HG03432 (cell line): ENCODE measurements at regions not wholly inside any gene's neighbourhood (a gene's known extent, or its start where the extent isn't known, plus 50 kb on each side); places are given as distances from the start of the nearest gene placed in this dataset.

Experiments
- ATAC-seq: cut with Tn5 transposase; IDR thresholded peaks from one replicate; pipeline ENCODE4 v1.9.1; 2021; ENCODE audit warnings: mild to moderate bottlenecking, moderate library complexity; ENCODE audit not compliant: unreplicated experiment

DNA sequence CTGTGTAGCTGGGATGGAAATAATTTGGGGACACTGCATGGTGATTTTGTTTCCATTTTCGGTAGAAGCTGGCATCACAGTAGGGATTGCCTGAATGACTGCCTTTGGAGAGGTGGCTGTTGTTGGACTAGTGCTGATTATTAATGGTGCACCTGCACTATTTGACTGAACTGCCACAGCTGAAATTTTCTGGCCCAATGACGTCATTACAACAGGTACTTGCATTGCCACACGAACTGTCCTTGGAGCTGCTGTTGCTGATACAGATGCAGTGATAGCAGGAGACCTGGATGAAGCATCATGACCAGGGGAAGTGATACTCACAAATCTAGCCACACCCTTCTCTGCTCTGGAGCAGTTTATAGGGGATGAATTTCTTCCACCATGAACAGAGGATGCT lies 95.6 kb upstream of the FOXC1 start:
- no peak for ATAC-seq

- no peak for ATAC-seq
Measured at GRCh38 chr6:1515280-1515679, 94.4 kb upstream of the FOXC1 start.

DNA sequence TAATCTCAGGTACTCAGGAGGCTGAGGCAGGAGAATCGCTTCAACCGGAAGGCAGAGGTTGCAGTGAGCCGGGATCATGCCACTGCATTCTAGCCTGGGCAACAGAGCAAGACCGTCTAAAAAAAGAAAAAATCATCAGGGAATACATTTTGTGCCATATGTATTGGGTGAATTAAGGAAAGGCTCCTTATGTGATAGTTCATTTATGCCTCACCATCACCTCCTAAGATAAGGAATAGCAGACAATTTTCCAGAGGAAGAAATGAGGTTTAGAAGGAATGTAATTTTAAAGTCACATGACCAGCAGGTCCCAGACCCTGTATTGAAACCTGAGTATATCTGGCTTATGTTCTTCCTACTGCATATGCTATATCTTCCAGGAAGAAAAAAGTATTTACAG lies 93.9 kb upstream of the FOXC1 start:
- ATAC-seq, result no peak

GRCh38 chr6:1516742-1517520 lies 92.8 kb upstream of the FOXC1 start:
- no peak for ATAC-seq

- ATAC-seq, result no peak
Measured at GRCh38 chr6:1518855-1519254, 90.9 kb upstream of the FOXC1 start.

DNA sequence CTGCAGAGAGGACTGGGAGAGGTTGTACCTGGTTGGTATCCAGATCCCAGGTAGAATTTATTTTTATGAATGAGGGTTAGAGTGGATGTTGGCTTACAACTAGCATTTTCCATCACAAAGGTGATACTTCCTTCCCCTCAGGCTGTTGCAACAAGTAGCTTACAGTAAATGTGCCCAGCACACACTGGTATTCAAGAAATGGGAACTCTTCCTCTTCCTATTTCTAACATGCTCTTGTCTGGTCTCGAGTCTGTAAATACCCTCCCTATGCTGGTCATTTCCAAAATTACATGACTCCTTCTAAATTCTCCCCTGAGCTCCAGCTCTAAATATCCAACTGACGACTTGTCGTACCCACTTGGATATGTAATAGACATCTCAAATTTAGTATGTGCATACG lies 90.1 kb upstream of the FOXC1 start:
- no peak for ATAC-seq

GRCh38 chr6:1522779-1523178 lies 86.9 kb upstream of the FOXC1 start:
- no peak for ATAC-seq

GRCh38 chr6:1524040-1524480 lies 85.7 kb upstream of the FOXC1 start:
- no peak for ATAC-seq

DNA sequence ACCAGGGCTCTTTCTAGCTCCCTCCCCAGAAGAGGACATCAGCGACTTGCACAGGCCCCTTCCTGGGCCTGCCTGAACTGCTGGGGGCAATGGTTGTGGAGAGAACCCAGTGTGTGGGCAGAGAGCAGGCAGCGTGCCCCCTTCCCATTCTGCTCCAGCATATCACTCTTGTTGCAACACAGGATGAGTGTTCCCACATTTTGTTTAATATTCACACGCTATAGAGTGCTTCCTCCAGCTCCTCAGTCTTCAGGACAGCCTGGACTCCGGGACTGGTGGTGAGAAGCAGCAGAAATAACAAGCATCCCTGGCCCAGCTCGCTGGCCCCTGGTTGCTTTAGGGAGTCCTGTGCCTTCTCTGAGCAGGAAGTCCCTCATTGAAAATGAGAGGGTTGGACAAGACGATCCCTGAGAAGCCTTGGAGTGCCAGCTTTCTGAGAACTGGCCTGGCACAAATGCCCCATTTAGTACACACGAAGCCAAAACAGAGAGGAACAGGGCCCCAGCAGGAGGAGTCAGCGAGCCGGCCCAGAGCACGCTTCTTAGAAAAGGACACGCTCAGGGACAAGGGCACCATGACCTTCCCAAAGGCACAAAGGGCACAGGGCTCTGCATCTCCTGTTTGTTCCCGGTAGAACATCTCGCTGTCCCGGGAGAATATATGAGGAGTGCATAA lies 84.2 kb upstream of the FOXC1 start:
- no peak for ATAC-seq

GRCh38 chr6:1526398-1527072 lies 83.2 kb upstream of the FOXC1 start:
- no peak for ATAC-seq

DNA sequence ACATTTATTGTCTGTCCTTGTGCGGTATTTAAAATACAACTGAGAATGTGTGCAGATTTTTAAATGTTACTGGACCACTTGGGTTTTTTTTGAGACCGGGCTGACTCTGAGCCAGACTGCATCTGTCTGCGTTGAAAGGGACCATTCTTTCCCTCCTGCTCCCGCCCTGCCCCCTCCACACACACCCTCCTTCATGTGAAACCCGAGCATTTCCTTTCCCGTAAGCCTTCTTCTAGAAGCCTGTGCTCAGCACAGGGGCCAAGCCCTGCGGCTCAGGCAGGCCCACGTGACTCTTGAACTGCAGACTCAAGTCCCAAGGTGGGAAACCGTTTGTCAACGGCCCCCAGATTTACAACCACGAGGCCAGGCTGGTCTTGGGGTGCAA lies 82.7 kb upstream of the FOXC1 start:
- ATAC-seq, result peak; percentile 71

GRCh38 chr6:1535295-1535694 lies 74.4 kb upstream of the FOXC1 start:
- no peak for ATAC-seq

DNA sequence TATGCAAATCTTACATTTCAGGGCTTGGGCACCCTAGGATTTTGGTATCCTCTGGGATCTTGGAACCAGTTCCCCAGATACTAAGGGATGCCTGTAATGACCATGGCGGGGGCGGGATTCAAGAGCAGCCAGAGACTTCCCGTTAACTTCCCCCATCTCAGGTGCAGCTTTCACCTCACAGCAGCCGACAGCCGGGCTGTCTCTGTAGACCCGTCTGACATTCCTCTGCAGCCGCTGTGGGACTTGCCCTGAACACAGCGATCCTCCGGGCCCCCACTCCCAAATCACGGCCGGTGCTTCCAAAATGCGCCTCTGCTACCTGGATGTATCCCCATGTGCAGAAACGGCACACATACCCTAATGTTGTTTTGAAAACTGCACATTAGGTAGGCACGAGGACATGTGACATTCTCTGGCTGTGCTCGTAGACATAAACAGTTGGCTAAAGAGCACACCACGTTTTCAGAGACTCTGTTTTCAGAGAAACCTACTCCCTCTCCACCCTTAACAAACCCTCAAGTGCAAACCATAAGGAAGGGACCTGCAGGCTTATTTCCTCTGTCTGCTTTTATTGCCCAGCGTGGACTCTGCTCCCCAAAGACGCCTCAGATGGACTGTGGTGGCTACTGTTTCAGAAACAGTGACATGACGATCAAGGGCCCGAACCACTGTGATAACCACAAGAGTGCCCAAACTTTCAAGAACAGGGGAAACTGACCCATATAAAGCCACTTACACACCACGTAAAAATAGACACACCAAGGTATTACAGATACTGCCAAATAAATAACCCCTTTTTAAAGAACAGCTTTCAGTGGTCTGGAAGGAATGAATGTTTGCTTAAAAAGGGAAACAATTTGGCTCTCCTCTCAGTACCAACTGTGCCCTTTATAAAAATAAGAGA lies 72.9 kb upstream of the FOXC1 start:
- no peak for ATAC-seq

- ATAC-seq, result no peak
Measured at GRCh38 chr6:1538369-1538768, 71.3 kb upstream of the FOXC1 start.

- no peak for ATAC-seq
Measured at GRCh38 chr6:1538810-1539478, 70.8 kb upstream of the FOXC1 start.

GRCh38 chr6:1540864-1541521 lies 68.7 kb upstream of the FOXC1 start:
- ATAC-seq, result no peak

GRCh38 chr6:1542335-1542734 lies 67.4 kb upstream of the FOXC1 start:
- ATAC-seq, result no peak

- no peak for ATAC-seq
Measured at GRCh38 chr6:1542764-1543163, 67.0 kb upstream of the FOXC1 start.

- no peak for ATAC-seq
Measured at GRCh38 chr6:1544000-1544399, 65.7 kb upstream of the FOXC1 start.

- ATAC-seq, result no peak
Measured at GRCh38 chr6:1544603-1545002, 65.1 kb upstream of the FOXC1 start.
